Ectodermal cell (in vitro differentiated cells): ENCODE measurements at regions not wholly inside any gene's neighbourhood (a gene's known extent, or its start where the extent isn't known, plus 50 kb on each side); places are given as distances from the start of the nearest gene placed in this dataset.
"Not testable (repeated sequence)": the region's sequence is repeated elsewhere in the genome, so short reads cannot be mapped to it uniquely, and the experiment has no call there.

Experiments used
- H3K27ac ChIP-seq: 2 replicates; pipeline ENCODE4 v1.7.0; 2013; ENCODE audit warnings: mild to moderate bottlenecking, low read depth, low read length; ENCODE audit not compliant: insufficient read depth, poor library complexity, severe bottlenecking
- H3K27me3 ChIP-seq: 2 replicates; pipeline ENCODE4 v1.7.0; 2013; ENCODE audit warnings: mild to moderate bottlenecking, low read length; ENCODE audit not compliant: insufficient read depth, control insufficient read depth, poor library complexity, severe bottlenecking
- H3K36me3 ChIP-seq: one replicate; pipeline ENCODE4 v1.7.0; 2013; ENCODE audit warnings: low read length; ENCODE audit not compliant: control insufficient read depth, insufficient read depth
- H3K4me1 ChIP-seq: one replicate; pipeline ENCODE4 v1.7.0; 2013; ENCODE audit warnings: low read length; ENCODE audit not compliant: control insufficient read depth, insufficient read depth
- H3K4me3 ChIP-seq: 2 replicates; pipeline ENCODE4 v1.7.0; 2013; ENCODE audit warnings: low read depth, low read length, control low read depth; ENCODE audit not compliant: insufficient read depth
- H3K9me3 ChIP-seq: 2 replicates; pipeline ENCODE4 v1.7.0; 2013; ENCODE audit warnings: mild to moderate bottlenecking, low read length, moderate library complexity; ENCODE audit not compliant: control insufficient read depth
- WGBS, 2 experiments: methylation state at CpG; one replicate each; pipeline ENCODE4 v1.1.7; 2013; ENCODE audit warnings: missing lambda C conversion rate in 2 of 2; 5-methylcytosine and 5-hydroxymethylcytosine counted together

DNA sequence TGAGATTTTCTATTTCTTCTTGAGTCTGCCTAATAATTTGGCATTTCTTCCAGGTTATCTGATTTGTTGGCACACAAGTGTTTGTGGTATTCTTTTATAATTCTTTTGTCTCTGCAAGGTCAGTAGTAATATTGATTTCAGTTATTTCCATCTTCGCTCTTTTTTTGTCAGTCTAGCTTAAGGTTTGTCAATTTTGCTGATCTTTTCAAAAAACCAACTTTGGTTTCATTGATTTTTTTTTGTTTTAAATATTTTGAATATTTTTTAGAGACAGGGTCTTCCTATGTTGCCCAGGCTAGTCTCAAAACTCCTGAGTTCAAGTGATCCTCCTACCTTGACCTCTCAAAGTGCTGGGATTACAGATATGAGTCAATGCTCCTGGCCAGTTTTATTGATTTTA, 162.8 kb downstream of the BARX1 start:
- Histone ChIP-seq H3K4me1 (no peaks in the 10 kb centered on the region), H3K27ac (no peak overlapping the region), H3K4me3 (no peak overlapping the region), H3K27me3 (no peaks in the 10 kb centered on the region), H3K36me3 (no peaks in the 10 kb centered on the region), H3K9me3 (no peaks in the 10 kb centered on the region)
- WGBS, 2 experiments = 100% methylated on average over 1 of the region's 1 CpG

DNA sequence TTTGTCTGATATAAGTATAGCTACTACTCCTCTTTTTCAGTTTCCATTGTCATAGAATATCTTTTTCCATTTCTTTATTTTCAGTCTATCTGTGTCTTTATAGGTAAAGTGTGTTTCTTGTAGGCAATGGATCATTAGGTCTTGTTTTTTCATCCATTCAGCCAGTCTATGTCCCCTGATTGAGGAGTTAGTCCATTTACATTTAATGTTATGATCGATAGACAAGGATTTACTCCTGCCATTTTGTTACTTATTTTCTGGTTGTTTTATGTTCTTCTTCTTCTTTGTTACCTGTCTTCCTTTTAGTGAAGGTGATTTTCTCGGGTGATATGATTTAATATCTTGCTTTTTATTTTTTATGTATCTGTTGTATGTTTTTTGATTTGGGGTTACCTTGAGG, 169.0 kb downstream of the BARX1 start:
- H3K4me3 ChIP-seq = no peak overlapping the region
- H3K9me3 ChIP-seq = no peaks in the 10 kb centered on the region
- 100% methylated on average over 1 of the region's 2 CpGs for WGBS, 2 experiments
- H3K27ac ChIP-seq = no peak overlapping the region
- no peaks in the 10 kb centered on the region for H3K36me3 ChIP-seq
- no peaks in the 10 kb centered on the region for H3K27me3 ChIP-seq
- H3K4me1 ChIP-seq = no peaks in the 10 kb centered on the region

DNA sequence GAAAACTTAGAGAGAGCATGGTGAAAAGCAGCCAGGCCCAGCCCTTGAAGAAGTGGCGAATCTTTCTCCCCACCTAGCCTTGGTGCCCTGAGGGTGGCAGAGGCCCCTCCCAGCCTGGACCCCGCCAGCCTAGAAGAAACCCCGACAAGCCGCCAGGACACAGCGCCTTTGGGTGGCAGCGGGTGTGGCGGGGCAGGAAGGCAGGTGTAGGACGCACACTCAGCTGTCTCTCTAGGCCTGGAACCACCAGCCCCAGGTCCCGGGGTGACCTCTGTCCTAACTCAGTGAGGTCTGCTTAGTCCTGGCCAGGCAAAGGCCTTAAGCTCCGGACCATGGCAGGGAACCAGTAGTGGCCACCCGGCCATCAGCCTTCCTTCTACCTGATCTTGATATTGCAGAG, 178.3 kb downstream of the BARX1 start:
- no peak overlapping the region for H3K4me3 ChIP-seq
- no peak overlapping the region for H3K27ac ChIP-seq
- H3K36me3 ChIP-seq = no peaks in the 10 kb centered on the region
- 93 to 97% methylated on average over 11 of the region's 11 CpGs for WGBS, 2 experiments
- no peaks in the 10 kb centered on the region for H3K9me3 ChIP-seq
- no peaks in the 10 kb centered on the region for H3K27me3 ChIP-seq
- no peaks in the 10 kb centered on the region for H3K4me1 ChIP-seq

DNA sequence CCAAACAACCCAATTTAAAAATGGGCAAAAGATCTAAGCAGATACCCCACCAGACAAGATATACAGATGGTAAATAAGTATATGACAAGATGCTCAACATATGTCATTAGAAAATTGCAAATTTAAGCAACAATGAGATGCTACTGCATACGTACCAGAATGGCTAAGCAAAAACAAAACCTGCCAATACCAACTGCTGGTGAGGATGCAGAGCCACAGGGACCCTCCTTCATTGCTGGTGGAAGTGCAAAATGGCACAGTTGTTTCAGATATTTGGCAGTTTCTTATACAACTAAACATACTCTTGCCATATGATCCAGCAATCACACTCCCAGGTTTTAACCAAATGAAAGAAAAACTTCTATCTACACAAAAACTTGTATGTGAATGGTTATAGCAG, 178.9 kb downstream of the BARX1 start:
- H3K27ac ChIP-seq = no peak overlapping the region
- H3K4me1 ChIP-seq = no peaks in the 10 kb centered on the region
- no peaks in the 10 kb centered on the region for H3K27me3 ChIP-seq
- H3K9me3 ChIP-seq = no peaks in the 10 kb centered on the region
- WGBS, 2 experiments = 86 to 97% methylated on average over 1 of the region's 1 CpG
- no peaks in the 10 kb centered on the region for H3K36me3 ChIP-seq
- H3K4me3 ChIP-seq = no peak overlapping the region

DNA sequence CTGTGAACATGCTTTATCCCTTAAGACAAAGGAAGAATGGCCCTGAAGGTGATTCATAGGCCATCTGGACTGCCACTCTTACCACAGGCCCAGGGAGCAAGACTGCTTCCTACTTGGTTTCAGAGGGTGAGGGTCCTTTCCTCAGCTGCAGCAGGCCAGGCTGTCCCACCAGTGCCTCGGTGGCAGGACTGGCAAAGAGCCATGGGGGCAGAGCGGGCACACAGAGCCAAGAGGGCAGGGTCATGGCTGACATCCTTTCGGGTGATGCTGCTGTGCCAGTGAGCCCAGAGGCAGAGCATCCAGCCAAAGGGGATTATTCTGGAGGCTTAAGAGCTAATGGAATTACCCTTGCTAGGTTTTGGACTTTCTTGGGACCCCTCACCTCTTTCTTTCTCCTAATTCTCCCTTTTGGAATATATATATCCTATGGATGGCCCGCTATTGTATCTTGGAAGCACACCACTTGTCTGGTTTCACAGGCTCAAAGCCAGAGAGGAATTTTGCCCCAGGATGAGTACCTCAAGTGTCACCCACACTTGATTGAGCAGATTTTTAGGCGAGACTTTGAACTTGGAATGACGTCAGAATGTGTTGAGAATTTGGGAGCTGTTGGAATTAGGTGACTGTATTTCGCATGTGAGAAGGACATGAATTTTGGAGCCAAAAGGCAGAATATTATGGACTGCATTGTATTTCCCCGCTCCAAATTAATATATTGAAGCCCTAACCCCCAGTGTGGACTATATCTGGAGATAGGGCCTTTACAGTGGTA, 180.6 kb downstream of the BARX1 start:
- H3K36me3 ChIP-seq = no peaks in the 10 kb centered on the region
- no peak overlapping the region for H3K27ac ChIP-seq
- no peaks in the 10 kb centered on the region for H3K9me3 ChIP-seq
- 93 to 95% methylated on average over 7 to 8 of the region's 8 CpGs for WGBS, 2 experiments
- H3K4me3 ChIP-seq = no peak overlapping the region
- no peaks in the 10 kb centered on the region for H3K27me3 ChIP-seq
- no peaks in the 10 kb centered on the region for H3K4me1 ChIP-seq

DNA sequence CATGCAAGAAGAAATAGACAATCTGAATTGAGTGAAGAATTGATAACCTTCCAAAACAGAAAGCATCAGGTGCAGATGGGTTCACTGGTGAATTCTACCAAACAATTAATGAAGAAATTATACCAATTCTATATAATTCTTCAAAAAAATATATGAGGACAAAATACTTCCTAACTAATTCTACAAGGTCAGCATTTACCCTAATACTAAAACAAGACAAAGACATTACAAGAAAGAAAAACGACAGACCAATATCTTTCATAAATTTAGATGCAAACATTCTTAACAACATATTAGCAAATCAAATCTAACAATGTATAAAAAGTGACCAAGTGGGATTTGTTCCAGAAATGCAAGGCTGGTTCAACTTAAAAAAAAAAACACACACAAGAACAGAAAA, 183.9 kb downstream of the BARX1 start:
- 88% methylated on average over 1 of the region's 1 CpG; no CpG with 5 or more reads in 1 of the 2 experiments for whole genome bisulfite sequencing, 2 experiments
- H3K4me1 ChIP-seq = no peaks in the 10 kb centered on the region
- H3K4me3 ChIP-seq = no peak overlapping the region
- H3K9me3 ChIP-seq = no peaks in the 10 kb centered on the region
- H3K27ac ChIP-seq = no peak overlapping the region
- no peaks in the 10 kb centered on the region for H3K27me3 ChIP-seq
- H3K36me3 ChIP-seq = no peaks in the 10 kb centered on the region

DNA sequence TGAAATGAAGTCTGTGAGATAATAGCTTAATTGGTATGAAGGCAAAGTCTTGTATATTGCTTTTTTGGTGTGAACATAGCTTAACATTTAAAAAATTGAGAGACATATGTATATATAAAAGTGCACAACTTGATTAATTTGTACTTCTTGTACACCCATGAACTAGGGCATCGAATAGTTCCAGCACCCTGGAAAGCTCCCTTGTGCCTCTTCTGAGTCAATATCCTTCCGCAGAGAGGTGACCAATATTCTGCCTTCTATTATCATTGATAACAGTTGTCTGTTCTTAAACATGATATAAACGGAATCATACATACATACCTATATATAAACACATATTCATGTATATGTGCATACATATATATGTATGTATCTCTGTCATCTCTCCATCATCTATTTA, 185.4 kb downstream of the PHF2 start:
- Histone ChIP-seq H3K4me1 (no peaks in the 10 kb centered on the region), H3K9me3 (no peaks in the 10 kb centered on the region), H3K27ac (no peak overlapping the region), H3K4me3 (no peak overlapping the region), H3K27me3 (no peaks in the 10 kb centered on the region), H3K36me3 (no peaks in the 10 kb centered on the region)
- WGBS, 2 experiments = 94 to 96% methylated on average over 2 of the region's 3 CpGs

DNA sequence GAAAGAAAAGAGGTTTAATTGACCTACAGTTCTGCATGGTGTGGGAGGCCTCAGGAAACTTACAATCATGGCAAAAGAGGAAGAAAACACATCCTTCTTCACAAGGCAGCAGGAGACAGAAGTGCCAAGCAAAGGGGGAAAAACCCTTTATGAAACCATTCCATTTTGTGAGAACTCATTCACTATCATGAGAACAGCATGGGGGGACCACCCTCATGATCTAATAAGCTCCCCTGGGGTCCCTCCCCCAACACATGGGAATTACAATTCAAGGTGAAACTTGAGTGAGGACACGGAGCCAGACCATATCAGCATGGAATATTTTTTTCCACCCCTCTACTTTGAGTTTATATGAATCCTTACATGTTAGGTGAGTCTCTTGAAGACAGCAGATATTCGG, 173.7 kb downstream of the PHF2 start:
- Histone ChIP-seq H3K27me3 (no peaks in the 10 kb centered on the region), H3K4me1 (no peaks in the 10 kb centered on the region), H3K36me3 (no peaks in the 10 kb centered on the region), H3K4me3 (no peak overlapping the region), H3K27ac (no peak overlapping the region), H3K9me3 (peaks cover 2% of the 10 kb centered on the region)
- WGBS, 2 experiments = 67 to 100% methylated on average over 1 to 2 of the region's 2 CpGs

DNA sequence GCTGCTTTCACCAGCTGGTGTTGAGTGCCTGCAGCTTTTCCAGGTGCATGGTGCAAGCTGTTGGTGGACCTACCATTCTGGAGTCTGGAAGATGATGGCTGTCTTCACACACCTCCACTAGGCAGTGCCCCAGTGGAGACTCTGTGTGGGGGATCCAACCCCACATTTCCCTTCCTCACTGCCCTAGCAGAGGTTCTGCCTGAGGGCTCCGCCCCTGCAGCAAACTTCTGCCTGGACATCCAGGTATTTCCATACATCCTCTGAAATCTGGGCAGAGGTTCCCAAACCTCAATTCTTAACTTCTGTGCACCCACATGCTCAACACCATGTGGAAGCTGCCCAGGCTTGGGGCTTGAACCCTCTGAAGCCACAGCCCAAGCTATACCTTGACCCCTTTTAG, 172.4 kb downstream of the PHF2 start:
- not testable (repeated sequence) for H3K27ac ChIP-seq, H3K9me3 ChIP-seq, H3K4me1 ChIP-seq, H3K36me3 ChIP-seq, H3K27me3 ChIP-seq, H3K4me3 ChIP-seq
- WGBS, 2 experiments = 93 to 97% methylated on average over 1 of the region's 1 CpG

DNA sequence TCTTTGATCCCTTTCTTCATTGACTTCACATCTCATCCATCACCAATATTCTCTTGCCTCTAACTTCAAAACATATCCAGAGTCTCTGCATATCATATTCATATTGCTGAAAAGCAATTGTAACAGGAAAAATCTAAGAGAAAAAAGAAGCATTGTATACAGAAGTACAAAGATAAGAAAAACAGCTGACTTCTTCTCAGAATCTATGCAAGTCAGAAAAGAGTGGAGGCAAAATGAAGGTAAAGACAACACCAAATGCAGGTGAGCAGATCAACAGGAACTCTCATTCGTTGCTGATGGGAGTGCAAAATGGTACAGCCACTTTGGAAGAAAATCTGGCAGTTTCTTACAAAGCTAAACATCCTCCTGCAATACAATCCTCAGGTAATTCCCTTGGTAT, 155.6 kb downstream of the PHF2 start:
- 58 to 68% methylated on average over 1 of the region's 1 CpG for WGBS, 2 experiments
- Histone ChIP-seq H3K27me3 (no peaks in the 10 kb centered on the region), H3K4me1 (no peaks in the 10 kb centered on the region), H3K36me3 (no peaks in the 10 kb centered on the region), H3K4me3 (no peak overlapping the region), H3K9me3 (peaks cover 3% of the 10 kb centered on the region), H3K27ac (no peak overlapping the region)

DNA sequence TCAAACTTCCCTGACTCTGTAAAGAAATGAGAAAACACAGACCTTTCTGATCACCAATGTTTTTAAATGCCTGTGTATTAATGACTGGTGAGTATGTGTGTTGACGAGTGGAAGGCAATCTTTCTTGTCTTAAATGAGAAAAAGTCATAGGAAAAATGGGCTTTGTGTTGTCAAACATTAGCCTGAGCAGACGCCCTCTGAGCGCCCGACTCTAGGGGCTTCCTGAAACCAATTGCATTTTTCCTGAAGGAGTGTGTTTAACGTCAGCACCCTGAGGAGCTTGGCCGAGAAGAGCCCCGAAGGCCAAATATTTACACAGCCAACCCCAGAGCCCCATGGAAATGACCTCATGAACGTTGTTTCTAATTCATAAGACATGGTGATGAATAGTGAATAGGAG, 154.3 kb downstream of the PHF2 start:
- Histone ChIP-seq H3K9me3 (peaks cover 3% of the 10 kb centered on the region), H3K27ac (no peak overlapping the region), H3K4me1 (no peaks in the 10 kb centered on the region), H3K27me3 (no peaks in the 10 kb centered on the region), H3K4me3 (no peak overlapping the region), H3K36me3 (no peaks in the 10 kb centered on the region)
- WGBS, 2 experiments = 90% methylated on average over 8 of the region's 8 CpGs
